ENCODE measurements at regions not wholly inside any gene's neighbourhood (a gene's known extent, or its start where the extent isn't known, plus 50 kb on each side); places are given as distances from the start of the nearest gene placed in this dataset.

GRCh38 chr9:20001058-20001457 lies 212.2 kb upstream of the SLC24A2 start:
- no peak overlapping the region for H3K4me3 ChIP-seq
- WGBS, 3 donors = 48 to 52% (median 50%) methylated on average over 5 of the region's 5 CpGs
- no peak for TF ChIP-seq CTCF (IDR thresholded peaks at IDR 0.05)
- intact Hi-C loops (cut with DNase I) = no loop called here
- H3K27me3 ChIP-seq (ENCODE audit: insufficient read depth in 3 of 3, low read length in 2 of 3) = peaks cover 0 to 2% (median 0%) of the 10 kb centered on the region in 3 donors
- ATAC-seq = no peak
- H3K36me3 ChIP-seq (ENCODE audit: insufficient read depth in 1 of 2, low read depth in 1 of 2) = no peaks in the 10 kb centered on the region
- DNase-seq = no peak
- no peaks in the 10 kb centered on the region for H3K9me3 ChIP-seq
- no peak overlapping the region for H3K27ac ChIP-seq
- H3K4me1 ChIP-seq = no peaks in the 10 kb centered on the region

GRCh38 chr9:19999491-20000057 lies 210.7 kb upstream of the SLC24A2 start:
- WGBS, 3 donors = 23 to 54% (median 32%) methylated on average over 2 of the region's 2 CpGs
- DNase-seq = no peak
- Histone ChIP-seq H3K27me3 (ENCODE audit: insufficient read depth in 3 of 3, low read length in 2 of 3) (no peaks in the 10 kb centered on the region), H3K9me3 (no peaks in the 10 kb centered on the region), H3K4me3 (no peak overlapping the region), H3K27ac (no peak overlapping the region), H3K4me1 (no peaks in the 10 kb centered on the region), H3K36me3 (ENCODE audit: insufficient read depth in 1 of 2, low read depth in 1 of 2) (no peaks in the 10 kb centered on the region)
- intact Hi-C loops (cut with DNase I) = no loop called here
- no peak for TF ChIP-seq CTCF (IDR thresholded peaks at IDR 0.05)
- peak in 3 of 4 donors; percentile 34 to 69 (median 61) for ATAC-seq

- no peak for ATAC-seq
- 30 to 66% (median 39%) methylated on average over 3 of the region's 3 CpGs for WGBS, 3 donors
- no peaks in the 10 kb centered on the region for H3K9me3 ChIP-seq
- H3K27ac ChIP-seq = no peak overlapping the region
- no peaks in the 10 kb centered on the region for H3K27me3 ChIP-seq (ENCODE audit: insufficient read depth in 3 of 3, low read length in 2 of 3)
- DNase-seq = no peak
- no peak for TF ChIP-seq CTCF (IDR thresholded peaks at IDR 0.05)
- no peaks in the 10 kb centered on the region for H3K4me1 ChIP-seq
- no peak overlapping the region for H3K4me3 ChIP-seq
- H3K36me3 ChIP-seq (ENCODE audit: insufficient read depth in 1 of 2, low read depth in 1 of 2) = no peaks in the 10 kb centered on the region
- intact Hi-C loops (cut with DNase I) = no loop called here
These were observed 210.1 kb upstream of the SLC24A2 start for GRCh38 chr9:19998823-19999455.

GRCh38 chr9:19998153-19998552 lies 209.3 kb upstream of the SLC24A2 start:
- ATAC-seq (no peak), DNase-seq (no peak)
- no peaks in the 10 kb centered on the region for H3K27me3 ChIP-seq (ENCODE audit: insufficient read depth in 3 of 3, low read length in 2 of 3)
- H3K4me1 ChIP-seq = no peaks in the 10 kb centered on the region
- no peak for TF ChIP-seq CTCF (IDR thresholded peaks at IDR 0.05)
- 45 to 49% (median 47%) methylated on average over 2 of the region's 2 CpGs for WGBS, 3 donors
- intact Hi-C loops (cut with DNase I) = no loop called here
- no peaks in the 10 kb centered on the region for H3K36me3 ChIP-seq (ENCODE audit: insufficient read depth in 1 of 2, low read depth in 1 of 2)
- no peak overlapping the region for H3K27ac ChIP-seq
- H3K4me3 ChIP-seq = no peak overlapping the region
- H3K9me3 ChIP-seq = no peaks in the 10 kb centered on the region

- Histone ChIP-seq H3K36me3 (ENCODE audit: insufficient read depth in 1 of 2, low read depth in 1 of 2) (no peaks in the 10 kb centered on the region), H3K4me1 (no peaks in the 10 kb centered on the region), H3K9me3 (no peaks in the 10 kb centered on the region), H3K27ac (no peak overlapping the region), H3K27me3 (ENCODE audit: insufficient read depth in 3 of 3, low read length in 2 of 3) (no peaks in the 10 kb centered on the region), H3K4me3 (no peak overlapping the region)
- intact Hi-C loops (cut with DNase I) = no loop called here
- TF ChIP-seq CTCF (IDR thresholded peaks at IDR 0.05) = no peak
- DNase-seq (no peak), ATAC-seq (no peak)
These were observed 206.8 kb upstream of the SLC24A2 start for GRCh38 chr9:19995619-19996018.

All from psoas muscle (tissue), 7 donors.